KOPT-K1 (cell line): ENCODE measurements at regions not wholly inside any gene's neighbourhood (a gene's known extent, or its start where the extent isn't known, plus 50 kb on each side); places are given as distances from the start of the nearest gene placed in this dataset.
"Not testable (repeated sequence)": the region's sequence is repeated elsewhere in the genome, so short reads cannot be mapped to it uniquely, and the experiment has no call there.

Source experiments
- H3K27ac ChIP-seq: fragments of 200-600 bp; sonication (generic); 2 replicates; pipeline ENCODE4 v1.5.1; 2016; ENCODE audit warnings: antibody characterized with exemption, mild to moderate bottlenecking, low read depth, low read length; ENCODE audit not compliant: poor library complexity, severe bottlenecking
- H3K36me3 ChIP-seq: fragments of 200-600 bp; sonication (generic); 2 replicates; pipeline ENCODE4 v1.5.1; 2017; ENCODE audit warnings: antibody characterized with exemption, mild to moderate bottlenecking, low read length, moderate library complexity; ENCODE audit not compliant: insufficient read depth
- H3K9me3 ChIP-seq: fragments of 200-600 bp; sonication (generic); 2 replicates; pipeline ENCODE4 v1.5.1; 2017; ENCODE audit warnings: antibody characterized with exemption, low read length, mild to moderate bottlenecking; ENCODE audit not compliant: insufficient read depth, poor library complexity, severe bottlenecking

GRCh38 chr4:64876021-64876420 lies 466.8 kb upstream of the TECRL start:
- H3K27ac ChIP-seq: no peak overlapping the region
- no peaks in the 10 kb centered on the region for H3K36me3 ChIP-seq
- peaks cover 52% of the 10 kb centered on the region for H3K9me3 ChIP-seq

GRCh38 chr4:64870558-64870957 lies 461.3 kb upstream of the TECRL start:
- H3K9me3 ChIP-seq: peaks cover 12% of the 10 kb centered on the region
- H3K27ac ChIP-seq: no peak overlapping the region
- H3K36me3 ChIP-seq: no peaks in the 10 kb centered on the region

GRCh38 chr4:64857815-64858214 lies 448.6 kb upstream of the TECRL start:
- H3K9me3 ChIP-seq: peaks cover 2% of the 10 kb centered on the region
- no peaks in the 10 kb centered on the region for H3K36me3 ChIP-seq
- H3K27ac ChIP-seq: no peak overlapping the region

GRCh38 chr4:64857198-64857597 lies 447.9 kb upstream of the TECRL start:
- no peak overlapping the region for H3K27ac ChIP-seq
- H3K9me3 ChIP-seq: peaks cover 6% of the 10 kb centered on the region
- H3K36me3 ChIP-seq: no peaks in the 10 kb centered on the region

GRCh38 chr4:64846417-64846816 lies 437.2 kb upstream of the TECRL start:
- no peaks in the 10 kb centered on the region for H3K36me3 ChIP-seq
- H3K27ac ChIP-seq: no peak overlapping the region
- peaks cover 22% of the 10 kb centered on the region for H3K9me3 ChIP-seq

- no peak overlapping the region for H3K27ac ChIP-seq
- no peaks in the 10 kb centered on the region for H3K36me3 ChIP-seq
- H3K9me3 ChIP-seq: peaks cover 19% of the 10 kb centered on the region
Measured at GRCh38 chr4:64829749-64830148, 420.5 kb upstream of the TECRL start.

- no peaks in the 10 kb centered on the region for H3K36me3 ChIP-seq
- no peak overlapping the region for H3K27ac ChIP-seq
Measured at GRCh38 chr4:64824591-64824990, 415.3 kb upstream of the TECRL start.

GRCh38 chr4:64822405-64822804 lies 413.2 kb upstream of the TECRL start:
- Histone ChIP-seq H3K9me3 (peaks cover 15% of the 10 kb centered on the region), H3K27ac (no peak overlapping the region), H3K36me3 (no peaks in the 10 kb centered on the region)

More at GRCh38 chr4:64824591-64824990, 415.3 kb upstream of the TECRL start:
- peaks cover 15% of the 10 kb centered on the region for H3K9me3 ChIP-seq

GRCh38 chr4:64821219-64821976 lies 412.1 kb upstream of the TECRL start:
- Histone ChIP-seq H3K9me3 (peaks cover 20% of the 10 kb centered on the region), H3K27ac (no peak overlapping the region), H3K36me3 (no peaks in the 10 kb centered on the region)

GRCh38 chr4:64814616-64815015 lies 405.4 kb upstream of the TECRL start:
- peaks cover 20% of the 10 kb centered on the region for H3K9me3 ChIP-seq
- H3K36me3 ChIP-seq: no peaks in the 10 kb centered on the region
- no peak overlapping the region for H3K27ac ChIP-seq

- Histone ChIP-seq H3K36me3 (no peaks in the 10 kb centered on the region), H3K27ac (no peak overlapping the region), H3K9me3 (peaks cover 18% of the 10 kb centered on the region)
Measured at GRCh38 chr4:64807821-64808220, 398.6 kb upstream of the TECRL start.

GRCh38 chr4:64799751-64800150 lies 390.5 kb upstream of the TECRL start:
- no peaks in the 10 kb centered on the region for H3K36me3 ChIP-seq
- H3K9me3 ChIP-seq: peaks cover 38% of the 10 kb centered on the region
- no peak overlapping the region for H3K27ac ChIP-seq

- H3K27ac ChIP-seq, H3K36me3 ChIP-seq: not testable (repeated sequence)
- peaks cover 30% of the 10 kb centered on the region for H3K9me3 ChIP-seq
Measured at GRCh38 chr4:64798828-64799227, 389.6 kb upstream of the TECRL start.

- H3K27ac ChIP-seq: no peak overlapping the region
- peaks cover 18% of the 10 kb centered on the region for H3K9me3 ChIP-seq
Measured at GRCh38 chr4:64796581-64796980, 387.3 kb upstream of the TECRL start.

GRCh38 chr4:64784125-64784524 lies 374.9 kb upstream of the TECRL start:
- Histone ChIP-seq H3K36me3 (0 out of 2 replicates have a peak, but pooled peaks cover 3% of the 10 kb centered on the region), H3K9me3 (peaks cover 44% of the 10 kb centered on the region), H3K27ac (no peak overlapping the region)

More at GRCh38 chr4:64796581-64796980, 387.3 kb upstream of the TECRL start:
- H3K36me3 ChIP-seq: no peaks in the 10 kb centered on the region

GRCh38 chr4:64781737-64782326 lies 372.6 kb upstream of the TECRL start:
- Histone ChIP-seq H3K27ac (peak overlapping the region; percentile 45), H3K9me3 (peaks cover 32% of the 10 kb centered on the region)

More at GRCh38 chr4:64781737-64782326, 372.6 kb upstream of the TECRL start:
- H3K36me3 ChIP-seq: 0 out of 2 replicates have a peak, but pooled peaks cover 3% of the 10 kb centered on the region
